Psoas muscle (tissue), 7 donors: ENCODE measurements at regions not wholly inside any gene's neighbourhood (a gene's known extent, or its start where the extent isn't known, plus 50 kb on each side); places are given as distances from the start of the nearest gene placed in this dataset.

Experiments used
- ATAC-seq, 4 donors: fragments of 200-7000 bp; cut with Tn5 transposase; one replicate each; pipeline ENCODE4 v1.9.1; 2020; ENCODE audit warnings: moderate library complexity in 3 of 4, mild to moderate bottlenecking in 2 of 4
- DNase-seq, 2 donors: peaks; one replicate each; pipeline ENCODE4 v3.0.0-alpha.2; 2020
- H3K27ac ChIP-seq: fragments of 200-600 bp; one replicate; pipeline ENCODE4 v1.8.0; 2022
- H3K27me3 ChIP-seq, 3 donors: fragments of 200-600 bp in 1 of 3; one replicate each; pipeline versions ENCODE4 v1.6.1 to v1.8.0; 2013 to 2022; ENCODE audit warnings: low read length in 2 of 3, mild to moderate bottlenecking in 2 of 3, moderate library complexity in 1 of 3; ENCODE audit not compliant: insufficient read depth in 3 of 3
- H3K36me3 ChIP-seq, 2 donors: fragments of 200-600 bp in 1 of 2; one replicate each; pipeline versions ENCODE4 v1.6.1 to v1.8.0; 2013 to 2022; ENCODE audit warnings: low read depth in 1 of 2, mild to moderate bottlenecking in 1 of 2, moderate library complexity in 1 of 2; ENCODE audit not compliant: insufficient read depth in 1 of 2
- H3K4me1 ChIP-seq: fragments of 200-600 bp; one replicate; pipeline ENCODE4 v1.8.0; 2022
- H3K4me3 ChIP-seq: fragments of 200-600 bp; one replicate; pipeline ENCODE4 v1.8.0; 2022; ENCODE audit warnings: mild to moderate bottlenecking
- H3K9me3 ChIP-seq: fragments of 200-600 bp; one replicate; pipeline ENCODE4 v1.8.0; 2022
- WGBS, 3 donors: extraction: QIAGEN DNeasy Blood & Tissue Kit; methylation state at CpG; one replicate each; pipeline versions ENCODE4 v1.1.6 to v1.1.7; 2013; 5-methylcytosine and 5-hydroxymethylcytosine counted together
- intact Hi-C, 2 donors: fragments of 100-400 bp; cut with DNase I; formaldehyde crosslinking; loops; one replicate each; pipeline versions ENCODE4 v1.11.0 to v1.14.2; 2022
- TF ChIP-seq, protein P1 (sequence below): fragments of 200-600 bp; IDR thresholded peaks from one replicate; pipeline ENCODE4 v1.8.0; 2022; ENCODE audit warnings: antibody characterized with exemption
- donor health status: healthy with polysubstance abuse.
- donor health status: DM: no; HTN: no; CAD: no; lungs with moderate emphysema.
- donor health status: Bipolar disorder and iron deficiency.
- donor health status: healthy.
- donor health status: DM: yes; HTN: yes; CAD: no.
- donor health status: DM: no; HTN: no; CAD: no.
- donor health status: DM: yes; HTN: yes; CAD: no.

DNA sequence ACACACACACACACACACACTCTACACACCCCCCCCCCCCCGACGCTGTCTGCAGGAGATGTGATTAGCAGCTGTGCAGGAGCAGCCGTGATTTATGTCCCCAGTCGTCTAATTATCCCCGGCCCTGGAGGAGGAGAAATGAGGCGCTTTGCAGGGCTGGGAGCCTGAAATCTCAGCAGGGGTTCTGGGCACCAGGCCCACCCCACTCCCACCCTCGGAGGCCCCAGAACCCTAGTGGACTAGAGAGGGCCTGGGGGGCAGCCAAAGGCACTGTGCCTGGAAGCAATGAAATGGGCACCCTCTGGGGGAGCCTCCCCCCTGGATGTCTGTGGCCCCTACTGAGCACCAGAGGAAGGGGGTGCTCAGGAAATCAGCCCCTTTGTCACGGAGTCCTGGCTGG is 134.2 kb upstream of the CIBAR2 start:
- TF ChIP-seq, protein P1, sequence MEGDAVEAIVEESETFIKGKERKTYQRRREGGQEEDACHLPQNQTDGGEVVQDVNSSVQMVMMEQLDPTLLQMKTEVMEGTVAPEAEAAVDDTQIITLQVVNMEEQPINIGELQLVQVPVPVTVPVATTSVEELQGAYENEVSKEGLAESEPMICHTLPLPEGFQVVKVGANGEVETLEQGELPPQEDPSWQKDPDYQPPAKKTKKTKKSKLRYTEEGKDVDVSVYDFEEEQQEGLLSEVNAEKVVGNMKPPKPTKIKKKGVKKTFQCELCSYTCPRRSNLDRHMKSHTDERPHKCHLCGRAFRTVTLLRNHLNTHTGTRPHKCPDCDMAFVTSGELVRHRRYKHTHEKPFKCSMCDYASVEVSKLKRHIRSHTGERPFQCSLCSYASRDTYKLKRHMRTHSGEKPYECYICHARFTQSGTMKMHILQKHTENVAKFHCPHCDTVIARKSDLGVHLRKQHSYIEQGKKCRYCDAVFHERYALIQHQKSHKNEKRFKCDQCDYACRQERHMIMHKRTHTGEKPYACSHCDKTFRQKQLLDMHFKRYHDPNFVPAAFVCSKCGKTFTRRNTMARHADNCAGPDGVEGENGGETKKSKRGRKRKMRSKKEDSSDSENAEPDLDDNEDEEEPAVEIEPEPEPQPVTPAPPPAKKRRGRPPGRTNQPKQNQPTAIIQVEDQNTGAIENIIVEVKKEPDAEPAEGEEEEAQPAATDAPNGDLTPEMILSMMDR = no peak
- 24 to 57% (median 45%) methylated on average over 8 of the region's 8 CpGs for WGBS, 3 donors
- no peak for DNase-seq
- Histone ChIP-seq H3K9me3 (no peaks in the 10 kb centered on the region), H3K4me3 (no peak overlapping the region), H3K27ac (no peak overlapping the region), H3K36me3 (no peaks in the 10 kb centered on the region), H3K4me1 (peaks cover 14% of the 10 kb centered on the region), H3K27me3 (no peaks in the 10 kb centered on the region)
- intact Hi-C loops = loop anchor here in 1 of 2 donors (5.0 kb wide), 1 partner anchor 471 kb away; no protein-coding TSS in a partner anchor
- ATAC-seq = no peak

DNA sequence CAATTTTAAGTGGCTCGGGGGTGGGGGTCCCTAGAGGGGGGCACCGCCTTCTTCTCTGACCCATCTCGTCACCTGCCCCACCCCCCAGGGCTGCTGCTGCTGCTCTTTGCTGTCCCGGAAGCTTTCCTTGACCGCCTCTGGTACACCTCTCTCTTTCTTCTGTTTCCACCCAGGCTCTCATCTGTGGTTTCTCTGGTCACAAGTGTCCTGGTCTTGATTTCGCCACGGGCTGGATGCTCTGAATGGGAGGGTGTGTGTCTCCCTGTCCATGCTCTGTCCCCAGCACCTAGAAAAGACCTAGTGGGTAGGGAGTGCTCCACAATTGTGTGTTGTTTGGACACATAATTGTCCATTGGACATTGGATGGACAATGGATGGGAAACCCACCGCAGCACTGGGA is 134.7 kb upstream of the CIBAR2 start:
- ATAC-seq = no peak
- intact Hi-C loops = loop anchor here in 1 of 2 donors (5.0 kb wide), 1 partner anchor 470 kb away; no protein-coding TSS in a partner anchor
- no peaks in the 10 kb centered on the region for H3K9me3 ChIP-seq
- WGBS, 3 donors = 83 to 91% (median 85%) methylated on average over 7 to 8 of the region's 8 CpGs
- H3K4me3 ChIP-seq = no peak overlapping the region
- peaks cover 14% of the 10 kb centered on the region for H3K4me1 ChIP-seq
- TF ChIP-seq, protein P1 = no peak
- H3K36me3 ChIP-seq = no peaks in the 10 kb centered on the region
- peak in 1 of 2 donors; percentile 50 for DNase-seq
- no peak overlapping the region for H3K27ac ChIP-seq
- no peaks in the 10 kb centered on the region for H3K27me3 ChIP-seq

- TF ChIP-seq, protein P1 = no peak
- 80 to 84% (median 81%) methylated on average over 5 of the region's 5 CpGs for WGBS, 3 donors
- Histone ChIP-seq H3K27me3 (no peaks in the 10 kb centered on the region), H3K4me1 (peaks cover 14% of the 10 kb centered on the region), H3K36me3 (no peaks in the 10 kb centered on the region), H3K9me3 (no peaks in the 10 kb centered on the region), H3K27ac (no peak overlapping the region), H3K4me3 (no peak overlapping the region)
- intact Hi-C loops = loop anchor here in 1 of 2 donors (5.0 kb wide), 1 partner anchor 469 kb away; no protein-coding TSS in a partner anchor
- no peak for DNase-seq
- no peak for ATAC-seq
Observed at GRCh38 chr16:85248342-85248741, 136.1 kb upstream of the CIBAR2 start.

GRCh38 chr16:85248857-85249256 is 136.6 kb upstream of the CIBAR2 start:
- intact Hi-C loops = loop anchor here in 1 of 2 donors (5.0 kb wide), 1 partner anchor 468 kb away; no protein-coding TSS in a partner anchor
- ATAC-seq (no peak), DNase-seq (no peak)
- no peaks in the 10 kb centered on the region for H3K36me3 ChIP-seq
- TF ChIP-seq, protein P1 = no peak
- no peaks in the 10 kb centered on the region for H3K27me3 ChIP-seq
- WGBS, 3 donors = 77 to 93% (median 84%) methylated on average over 7 of the region's 7 CpGs
- no peak overlapping the region for H3K4me3 ChIP-seq
- peaks cover 14% of the 10 kb centered on the region for H3K4me1 ChIP-seq
- H3K27ac ChIP-seq = no peak overlapping the region
- H3K9me3 ChIP-seq = no peaks in the 10 kb centered on the region
